ENCODE measurements at regions not wholly inside any gene's neighbourhood (a gene's known extent, or its start where the extent isn't known, plus 50 kb on each side); places are given as distances from the start of the nearest gene placed in this dataset.

GRCh38 chr15:31486906-31487695, 160.5 kb downstream of the KLF13 start:
- intact Hi-C loops (cut with DNase I), result loop anchor here (5.0 to 10.0 kb wide), 2 partner anchors 282 to 285 kb away; no protein-coding TSS in a partner anchor
- H3K27ac ChIP-seq, result no peak overlapping the region

GRCh38 chr15:31487811-31488436, 161.3 kb downstream of the KLF13 start:
- H3K27ac ChIP-seq, result peak overlapping the region in 1 of 3 donors; percentile 34
- no peaks in the 10 kb centered on the region for H3K27me3 ChIP-seq
- H3K36me3 ChIP-seq, result no peaks in the 10 kb centered on the region
- peaks cover 0 to 19% (median 8%) of the 10 kb centered on the region in 4 donors for H3K4me1 ChIP-seq
- DNase-seq (no peak), ATAC-seq (peak in 1 of 4 donors; percentile 2)
- TF ChIP-seq POLR2A (IDR thresholded peaks at IDR 0.05) (no peak), CTCF (IDR thresholded peaks at IDR 0.05) (peak in 1 of 4 donors; percentile 29)
- no peaks in the 10 kb centered on the region for H3K9me3 ChIP-seq
- intact Hi-C loops (cut with DNase I), result loop anchor here (5.0 to 10.0 kb wide), 2 partner anchors 283 to 286 kb away; no protein-coding TSS in a partner anchor
- no peak overlapping the region for H3K4me3 ChIP-seq
- 42% methylated on average over 6 of the region's 6 CpGs for WGBS (ENCODE audit: insufficient coverage, low coverage, low lambda C conversion rate, missing lambda C conversion rate)

More at GRCh38 chr15:31486906-31487695, 160.5 kb downstream of the KLF13 start:
- Histone ChIP-seq H3K4me3 (no peak overlapping the region), H3K36me3 (no peaks in the 10 kb centered on the region), H3K9me3 (no peaks in the 10 kb centered on the region), H3K4me1 (peaks cover 0 to 19% (median 8%) of the 10 kb centered on the region in 4 donors), H3K27me3 (no peaks in the 10 kb centered on the region)
- no peak for TF ChIP-seq CTCF (IDR thresholded peaks at IDR 0.05)
- no peak for TF ChIP-seq POLR2A (IDR thresholded peaks at IDR 0.05)
- DNase-seq (peak in 1 of 3 donors; percentile 41), ATAC-seq (no peak)
- 84% methylated on average over 10 of the region's 19 CpGs for WGBS (ENCODE audit: insufficient coverage, low coverage, low lambda C conversion rate, missing lambda C conversion rate)

DNA sequence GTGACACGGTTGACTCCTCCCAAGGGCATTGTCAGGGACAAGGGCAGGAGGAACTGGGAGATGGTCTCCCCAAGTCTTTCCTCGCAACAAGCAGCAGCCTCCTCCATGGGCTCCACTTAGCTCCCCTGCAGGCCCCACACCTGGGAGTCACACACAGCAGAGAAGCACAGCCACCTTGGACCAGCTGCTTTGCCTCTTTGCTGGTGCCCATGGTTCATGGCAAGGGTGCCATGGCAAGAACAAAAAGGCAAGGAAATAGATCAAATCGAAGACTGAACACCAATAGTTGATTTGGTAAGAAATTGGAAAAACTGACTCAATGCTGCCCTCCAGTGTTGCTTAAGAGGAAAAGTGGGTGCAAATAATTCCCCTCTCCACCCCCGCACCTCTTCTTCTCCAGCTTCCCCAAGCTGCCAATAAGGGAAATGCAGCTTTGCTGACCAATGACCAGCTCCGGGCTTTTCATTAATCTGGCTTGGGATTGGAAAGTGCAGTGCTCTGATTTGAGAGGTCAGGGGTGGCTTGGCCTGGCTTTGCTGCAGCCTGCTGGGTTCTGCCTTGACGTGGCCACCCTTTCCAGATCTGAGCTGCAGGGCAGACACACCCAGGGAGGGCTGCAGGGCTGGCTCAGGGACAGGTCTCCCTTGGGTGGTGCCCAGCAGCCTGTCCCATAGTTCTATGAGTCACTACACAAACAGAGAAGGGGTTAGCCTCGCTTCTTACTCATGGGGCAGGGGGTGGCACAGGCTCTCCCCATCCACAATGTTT, 162.0 kb downstream of the KLF13 start:
- DNase-seq, result peak; percentile 82 to 87 (median 83)
- intact Hi-C loops (cut with DNase I), result loop anchor here (5.0 to 10.0 kb wide), 2 partner anchors 284 to 286 kb away; no protein-coding TSS in a partner anchor
- Histone ChIP-seq H3K27me3 (no peaks in the 10 kb centered on the region), H3K9me3 (no peaks in the 10 kb centered on the region), H3K4me1 (peaks cover 0 to 19% (median 8%) of the 10 kb centered on the region in 4 donors), H3K27ac (peak overlapping the region in 2 of 3 donors; percentile 40 to 46), H3K4me3 (no peak overlapping the region), H3K36me3 (no peaks in the 10 kb centered on the region)
- ATAC-seq, result peak; percentile 91 to 95 (median 92)
- WGBS (ENCODE audit: insufficient coverage, low coverage, low lambda C conversion rate, missing lambda C conversion rate), result 16% methylated on average over 6 of the region's 7 CpGs
- TF ChIP-seq CTCF (IDR thresholded peaks at IDR 0.05) (peak; percentile 89 to 99 (median 93)), POLR2A (IDR thresholded peaks at IDR 0.05) (no peak)

DNA sequence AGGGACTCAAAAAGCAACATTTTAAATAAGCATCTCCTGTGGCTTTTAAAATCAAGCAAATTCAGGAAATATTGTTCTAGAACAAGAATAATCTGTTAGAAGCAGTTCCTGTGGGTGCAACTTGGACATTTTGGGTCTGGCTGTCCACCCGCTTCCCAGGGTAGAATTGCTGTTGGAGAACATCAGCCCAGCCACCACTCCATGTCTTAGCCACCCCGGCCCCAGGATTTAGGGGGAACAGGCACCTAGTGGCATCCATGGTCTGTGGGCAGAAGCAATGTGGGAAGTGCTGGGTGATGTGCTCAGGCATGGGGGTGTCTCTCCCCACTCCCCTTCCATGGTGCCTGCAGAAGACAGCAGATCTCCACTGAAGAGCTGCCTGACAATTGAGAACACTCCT, 162.6 kb downstream of the KLF13 start:
- peaks cover 0 to 19% (median 8%) of the 10 kb centered on the region in 4 donors for H3K4me1 ChIP-seq
- H3K9me3 ChIP-seq, result no peaks in the 10 kb centered on the region
- intact Hi-C loops (cut with DNase I), result loop anchor here (5.0 to 10.0 kb wide), 2 partner anchors 284 to 287 kb away; no protein-coding TSS in a partner anchor
- no peaks in the 10 kb centered on the region for H3K36me3 ChIP-seq
- DNase-seq (no peak), ATAC-seq (no peak)
- no peak overlapping the region for H3K4me3 ChIP-seq
- H3K27ac ChIP-seq, result peak overlapping the region in 2 of 3 donors; percentile 40 to 46
- no peaks in the 10 kb centered on the region for H3K27me3 ChIP-seq
- 78% methylated on average over 2 of the region's 2 CpGs for WGBS (ENCODE audit: insufficient coverage, low coverage, low lambda C conversion rate, missing lambda C conversion rate)
- no peak for TF ChIP-seq CTCF (IDR thresholded peaks at IDR 0.05)
- TF ChIP-seq POLR2A (IDR thresholded peaks at IDR 0.05), result no peak

Measured in right lobe of liver (tissue), 6 donors.